HG02885 (cell line): ENCODE measurements at regions not wholly inside any gene's neighbourhood (a gene's known extent, or its start where the extent isn't known, plus 50 kb on each side); places are given as distances from the start of the nearest gene placed in this dataset.

ENCODE experiments used
- ATAC-seq: cut with Tn5 transposase; IDR thresholded peaks from one replicate; pipeline ENCODE4 v1.9.1; 2021; ENCODE audit warnings: mild to moderate bottlenecking; ENCODE audit not compliant: unreplicated experiment, poor library complexity

DNA sequence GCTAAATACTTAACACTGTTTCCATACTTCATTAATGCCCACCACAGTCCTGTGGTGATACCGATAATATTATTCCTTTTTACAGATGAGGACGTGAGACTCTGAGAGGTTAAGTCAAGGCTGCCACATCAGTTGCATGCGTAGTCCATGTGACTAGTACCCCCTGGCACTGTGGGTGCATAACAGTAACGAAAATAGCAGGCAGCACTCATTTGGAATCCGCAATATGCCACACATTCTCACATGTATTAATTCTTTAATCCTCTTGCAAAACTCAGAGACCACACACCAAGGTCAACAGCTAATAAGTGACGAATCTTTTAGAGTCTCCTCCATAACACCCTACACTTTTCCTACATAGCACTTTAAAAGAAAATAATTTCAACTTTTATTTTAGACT lies 99.5 kb upstream of the HABP2 start:
- ATAC-seq, result no peak

DNA sequence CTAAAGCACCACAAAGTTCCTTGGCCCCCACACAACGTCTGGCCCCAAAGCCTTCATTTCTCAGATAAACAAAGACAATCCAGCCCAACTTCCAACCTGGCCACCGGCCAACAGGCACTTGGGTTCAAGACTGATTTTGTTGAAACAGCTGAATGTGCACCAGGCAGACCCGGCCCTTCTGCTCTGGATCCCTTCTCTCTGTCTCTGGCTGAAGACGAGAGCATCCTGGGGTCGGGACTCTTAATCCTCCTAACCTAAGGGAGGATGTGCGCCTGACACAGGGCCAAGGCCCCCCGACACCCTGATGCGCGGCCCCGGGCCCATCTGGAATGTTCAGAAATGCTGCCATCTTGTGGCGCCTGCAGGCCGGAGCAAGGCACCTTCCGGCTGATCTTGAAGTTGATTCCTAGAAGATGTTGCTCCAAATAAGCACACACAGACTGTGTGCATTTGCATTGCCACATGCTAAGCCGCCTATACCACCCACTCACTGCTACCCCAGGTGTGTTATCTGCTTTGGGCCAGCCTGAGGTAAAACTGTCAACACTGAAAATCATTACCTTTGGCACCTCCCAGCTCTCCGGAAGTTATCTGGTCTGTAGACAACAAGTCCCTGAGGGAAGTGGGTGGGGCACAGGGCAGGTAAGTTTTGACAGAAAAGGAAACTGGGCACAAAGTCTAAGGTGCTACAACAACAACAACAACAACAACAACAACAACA lies 98.4 kb upstream of the HABP2 start:
- ATAC-seq, result no peak

DNA sequence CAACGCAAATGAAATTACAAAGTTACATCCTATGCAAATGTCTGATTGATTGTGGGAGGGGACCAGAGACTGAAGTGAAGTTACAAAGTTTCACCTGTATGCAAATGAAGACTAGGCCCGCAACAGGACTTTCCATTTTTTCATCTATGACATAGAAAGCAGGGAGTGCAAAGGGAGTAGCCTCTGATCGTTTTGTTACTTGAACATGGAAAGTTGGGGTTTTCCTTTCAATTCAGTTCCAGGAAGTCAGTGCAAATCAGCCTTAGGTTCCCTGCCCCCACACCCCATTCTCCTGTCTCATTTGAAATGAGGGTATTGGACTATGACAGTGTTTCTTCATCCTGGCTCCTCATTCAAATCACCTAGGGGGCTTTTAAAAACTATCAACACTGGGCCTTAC lies 96.9 kb upstream of the HABP2 start:
- no peak for ATAC-seq

DNA sequence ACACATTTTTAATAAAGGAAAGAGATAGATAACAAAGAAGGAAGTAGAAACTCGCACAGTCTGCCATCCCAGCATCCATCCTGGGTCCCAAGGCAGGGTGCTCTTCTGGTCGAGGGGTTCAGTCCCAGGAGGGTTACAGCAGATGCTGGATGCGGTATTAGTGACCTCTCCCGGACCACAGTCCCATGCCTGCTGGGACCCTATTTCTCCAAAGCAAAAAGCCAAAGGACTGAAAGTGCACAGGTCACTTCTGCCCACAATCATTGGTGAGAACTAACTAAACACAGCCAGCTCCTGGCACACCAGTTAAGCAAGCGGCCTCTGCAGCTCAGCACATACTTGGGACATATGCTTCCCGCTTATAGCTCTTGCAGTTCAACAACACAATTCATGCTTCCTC lies 96.1 kb upstream of the HABP2 start:
- no peak for ATAC-seq

DNA sequence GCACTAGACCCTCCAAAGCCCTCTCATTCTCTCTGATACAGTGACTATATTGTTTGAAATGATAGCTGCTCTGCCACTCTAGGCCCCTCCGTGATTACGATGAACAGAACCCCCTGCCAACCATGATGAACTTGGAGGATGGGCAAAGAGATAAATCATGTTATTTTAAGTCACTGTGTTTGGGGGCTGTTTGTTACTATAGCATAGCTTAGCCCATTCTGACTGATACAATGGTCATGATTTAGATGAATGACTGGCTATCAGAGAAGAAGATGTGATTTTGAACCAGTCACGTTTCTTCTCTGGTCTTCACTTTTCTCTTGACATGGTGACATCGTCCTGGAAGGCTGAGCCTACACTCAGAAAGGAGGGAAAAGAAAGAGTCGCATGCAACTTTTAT lies 95.4 kb upstream of the HABP2 start:
- ATAC-seq, result no peak

DNA sequence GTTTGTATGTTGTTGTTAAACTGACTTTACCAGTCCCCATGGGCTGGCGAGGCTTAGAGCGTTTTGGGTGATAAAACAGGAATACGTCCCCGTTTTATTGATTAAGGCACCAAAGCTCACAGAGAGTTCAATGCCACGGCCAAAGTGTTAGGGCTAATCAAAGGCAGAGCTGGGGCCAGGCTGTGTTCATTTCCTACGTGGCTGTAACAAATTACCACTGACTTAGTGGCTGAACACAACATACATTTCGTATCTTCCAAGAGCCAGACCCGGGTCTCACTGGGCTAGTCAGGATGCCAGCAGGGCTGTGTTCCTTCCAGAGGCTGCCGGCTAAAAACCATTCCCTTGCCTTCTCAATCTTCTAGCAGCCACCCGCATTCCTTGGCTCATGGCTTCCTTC lies 94.4 kb upstream of the HABP2 start:
- ATAC-seq, result no peak

DNA sequence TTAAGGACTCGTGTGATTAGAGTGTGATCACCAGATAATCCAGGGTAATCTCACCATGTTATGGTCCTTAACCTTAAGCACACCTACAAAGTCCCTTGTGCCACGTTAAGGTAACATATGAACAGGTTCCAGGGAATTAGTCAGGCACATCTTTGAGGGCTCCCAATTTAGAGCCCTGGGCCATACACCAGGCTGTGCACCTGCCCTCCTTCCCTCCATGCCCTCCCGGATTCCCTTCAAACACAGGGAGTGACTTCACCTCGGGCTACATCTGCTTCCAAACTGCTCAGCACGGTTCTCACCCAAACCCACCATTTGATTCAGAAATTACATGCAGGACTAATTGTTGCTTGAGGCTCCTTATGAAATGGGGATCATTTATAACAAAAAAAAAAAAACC lies 93.9 kb upstream of the HABP2 start:
- ATAC-seq, result no peak

DNA sequence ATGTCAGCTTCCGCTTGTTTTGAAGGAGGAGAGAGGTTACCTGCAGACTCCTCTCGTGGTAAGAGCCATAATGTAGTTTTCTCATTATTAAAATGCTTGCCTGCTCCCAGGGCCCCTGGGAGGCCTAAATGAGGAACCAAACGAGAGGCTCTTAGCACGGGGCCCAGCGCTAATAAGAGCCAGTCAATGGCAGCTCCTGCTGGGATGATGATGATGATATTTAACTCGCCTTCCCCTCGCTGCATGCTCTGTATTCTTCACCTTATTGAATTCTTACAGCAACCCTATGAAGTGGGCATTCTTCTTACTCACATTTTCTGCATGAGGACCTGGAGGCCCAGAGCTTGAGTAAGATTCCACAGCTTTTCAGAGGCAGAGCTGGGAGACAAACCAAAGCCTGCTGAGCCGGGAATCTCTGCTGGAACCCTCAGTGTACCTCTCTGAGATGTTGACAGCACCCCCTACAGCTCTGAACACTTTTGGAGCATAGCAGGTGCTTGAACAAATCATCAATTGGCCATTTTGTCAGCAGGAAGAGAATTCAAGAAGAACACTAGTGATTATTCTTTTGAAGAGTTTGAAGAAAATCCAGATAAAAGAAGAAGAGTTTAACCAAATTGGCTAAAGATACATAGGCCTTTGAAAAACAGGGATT lies 93.1 kb upstream of the HABP2 start:
- no peak for ATAC-seq

DNA sequence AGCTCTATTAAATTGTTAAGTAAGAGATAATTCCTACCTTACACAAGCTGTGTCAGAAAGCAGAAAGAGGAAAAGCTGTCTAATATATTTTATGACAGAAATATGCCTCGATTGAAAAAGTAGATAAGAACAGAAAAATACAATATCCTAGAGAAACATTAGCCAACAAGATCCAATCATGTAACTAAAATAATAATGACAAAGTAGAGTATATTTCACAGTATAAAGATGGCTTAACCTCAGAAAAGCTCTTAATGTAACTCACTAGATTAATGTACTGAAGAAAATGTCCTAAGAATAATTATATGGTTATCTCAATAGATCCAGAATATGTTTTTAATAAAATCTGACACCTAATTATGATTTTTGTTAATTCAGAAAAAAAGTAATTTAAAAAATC lies 89.8 kb upstream of the HABP2 start:
- no peak for ATAC-seq

DNA sequence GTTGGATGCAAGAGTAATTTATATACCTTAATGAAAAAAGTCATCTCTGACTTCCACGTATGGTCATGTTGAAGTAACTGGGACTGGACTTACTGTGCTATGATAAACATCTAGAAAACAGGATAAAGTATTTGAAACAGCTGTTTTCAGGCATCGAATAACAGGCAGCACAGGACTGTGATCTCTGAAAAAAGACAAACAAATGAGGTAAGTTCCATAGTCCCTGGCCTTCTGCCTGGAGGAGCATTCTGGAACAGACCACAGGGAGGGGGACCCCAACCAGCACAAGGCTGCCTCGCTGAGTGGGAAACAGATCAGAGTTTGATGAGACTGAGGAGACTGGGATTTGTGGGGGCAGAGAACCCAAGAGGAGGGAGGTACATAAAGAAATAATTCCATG lies 89.1 kb upstream of the HABP2 start:
- no peak for ATAC-seq

DNA sequence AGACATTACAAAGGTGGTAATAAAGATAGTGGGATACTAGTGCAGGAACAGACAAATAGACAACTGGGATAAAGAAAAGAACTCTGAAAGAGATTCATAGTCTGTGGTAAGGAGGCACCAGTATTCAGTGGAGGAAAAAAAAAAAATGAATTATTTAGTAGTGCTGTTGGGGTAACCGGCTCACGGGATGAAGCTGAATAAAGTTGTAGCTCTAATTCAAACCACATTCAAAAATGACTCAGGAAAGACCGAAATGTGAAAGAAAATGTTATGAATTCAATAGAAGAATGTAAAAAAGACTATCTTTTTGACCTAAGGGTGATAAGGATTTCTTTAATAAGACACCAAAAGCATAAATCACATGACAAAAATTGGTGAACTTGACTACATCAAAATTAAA lies 83.1 kb upstream of the HABP2 start:
- ATAC-seq, result no peak

DNA sequence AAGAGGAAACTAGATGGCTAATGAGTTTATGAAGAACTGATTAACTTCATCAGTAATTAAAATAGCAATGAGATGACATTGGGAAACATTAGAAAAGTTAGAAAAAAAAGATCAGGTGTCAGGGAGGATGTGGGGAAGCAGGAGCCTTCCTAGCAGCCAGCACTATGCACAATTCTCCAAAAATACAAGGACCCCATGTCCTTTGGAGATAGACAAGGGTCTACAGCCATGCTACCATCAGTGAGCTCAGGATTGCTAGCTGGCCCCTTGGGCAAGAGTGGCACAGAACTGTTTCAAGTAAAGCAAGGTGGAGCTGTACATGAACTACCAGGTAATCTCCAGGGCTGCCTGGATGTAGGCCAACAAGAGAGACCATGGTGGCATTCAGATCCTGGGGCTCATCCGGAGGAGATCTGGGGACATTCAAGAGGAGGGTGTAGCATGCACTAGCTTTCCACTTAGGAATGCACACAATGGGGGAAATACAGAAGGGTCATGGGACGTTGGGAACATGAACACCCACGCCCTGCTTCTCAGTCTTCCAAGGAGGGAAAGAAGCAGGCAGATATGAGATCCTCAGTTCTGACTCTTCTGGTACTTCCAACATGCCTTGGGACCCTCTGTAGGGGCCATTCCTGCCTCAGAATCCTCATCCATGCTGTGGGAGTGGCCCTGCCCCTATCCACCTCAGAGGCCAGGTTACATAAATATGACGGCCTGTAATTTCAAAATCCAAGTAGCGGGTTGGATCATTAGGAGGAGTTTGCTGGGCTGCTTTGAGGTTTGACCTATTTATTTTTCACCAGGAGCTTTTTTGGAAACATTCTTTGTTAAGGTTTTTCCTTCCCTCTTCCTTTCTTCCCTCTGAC lies 82.2 kb upstream of the HABP2 start:
- ATAC-seq, result no peak

DNA sequence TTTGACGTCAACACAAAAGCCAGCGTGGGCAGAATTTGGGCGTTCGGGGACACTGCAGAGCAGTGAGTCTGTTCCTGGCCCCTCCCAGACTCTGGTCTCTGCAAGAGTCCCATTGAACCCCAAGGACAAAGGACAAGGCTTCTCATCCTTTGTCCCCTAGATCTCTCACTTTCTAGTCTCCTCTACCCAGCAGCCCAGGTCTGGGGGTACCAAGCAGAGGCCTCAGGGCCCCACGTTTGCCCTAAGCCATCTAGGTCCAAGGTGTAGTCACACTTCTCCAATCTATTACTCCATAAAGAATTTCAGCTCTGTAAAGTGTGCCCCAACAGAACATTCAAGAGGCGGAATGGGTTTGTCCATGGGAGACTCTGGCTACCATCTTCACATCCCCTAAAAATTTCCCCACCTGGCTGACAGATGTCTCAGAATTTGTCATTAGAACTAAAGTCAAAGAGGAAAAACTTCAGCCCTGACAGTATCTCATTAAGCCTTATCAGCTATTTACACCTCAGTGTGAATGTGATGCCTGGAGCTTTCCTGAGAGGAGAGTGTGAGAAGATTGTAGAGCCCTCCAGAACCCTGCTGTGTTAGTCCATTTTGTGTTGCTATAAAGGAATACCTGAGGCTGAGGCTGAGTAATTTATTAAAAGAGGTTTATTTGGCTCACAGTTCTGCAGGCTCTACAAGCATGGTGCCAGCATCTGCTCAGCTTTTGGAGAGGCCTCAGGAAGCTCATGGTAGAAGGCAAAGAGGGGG lies 81.4 kb upstream of the HABP2 start:
- no peak for ATAC-seq

DNA sequence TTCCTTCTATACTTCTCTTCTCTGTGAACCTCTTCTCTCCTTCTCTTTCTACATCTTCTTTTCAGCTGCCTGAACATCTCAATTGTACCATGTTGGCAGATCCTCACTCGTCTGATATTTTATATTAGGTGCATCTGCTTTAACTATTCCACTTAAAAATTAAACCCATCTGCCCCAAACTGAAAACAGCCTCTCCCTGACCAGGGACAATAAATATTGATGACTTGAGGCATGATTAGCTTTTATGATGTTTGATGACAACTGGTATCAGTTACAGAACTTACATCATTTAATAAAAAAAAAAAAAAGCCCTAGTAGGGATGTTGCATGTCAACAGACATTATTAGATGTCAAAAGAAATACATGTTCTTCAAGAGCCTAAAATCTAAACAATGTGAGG lies 79.8 kb upstream of the HABP2 start:
- ATAC-seq, result no peak

DNA sequence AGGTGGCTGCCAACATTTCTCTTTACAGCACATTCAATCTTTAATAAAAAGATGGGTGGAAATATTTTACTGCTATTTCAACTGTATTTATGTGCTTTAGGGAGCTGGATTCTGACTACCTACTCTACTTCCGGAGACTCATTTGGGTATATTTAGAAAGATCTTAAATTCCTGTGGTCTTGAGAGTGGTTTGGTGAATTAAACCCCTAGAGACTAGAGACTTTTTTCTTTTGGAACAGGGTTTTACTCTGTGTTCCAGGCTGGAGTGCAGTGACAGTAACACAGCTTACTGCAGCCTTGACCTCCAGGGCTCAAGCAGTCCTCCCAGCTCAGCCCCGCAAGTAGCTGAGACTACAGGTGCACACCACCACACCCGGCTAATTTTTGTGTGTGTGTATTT lies 79.0 kb upstream of the HABP2 start:
- no peak for ATAC-seq

DNA sequence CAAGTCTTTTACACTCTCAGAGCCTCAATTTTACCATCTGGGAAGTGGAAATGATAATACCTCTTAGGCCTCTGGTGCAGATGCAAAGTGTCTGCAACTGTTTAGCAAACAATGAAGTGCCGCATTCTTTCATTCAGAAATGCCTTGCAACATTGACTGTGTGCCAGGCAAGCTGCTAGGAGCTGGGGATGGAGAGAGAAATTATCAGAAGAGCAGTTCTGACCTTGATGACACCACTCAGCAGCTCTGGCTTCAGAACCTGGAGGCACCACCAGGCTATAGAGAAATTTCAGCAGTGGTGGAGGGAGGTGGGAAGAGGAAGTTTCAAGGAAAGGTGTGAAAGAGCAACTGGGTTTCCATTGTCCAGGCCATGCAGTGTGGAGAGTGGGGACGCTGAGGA lies 78.1 kb upstream of the HABP2 start:
- ATAC-seq, result no peak

DNA sequence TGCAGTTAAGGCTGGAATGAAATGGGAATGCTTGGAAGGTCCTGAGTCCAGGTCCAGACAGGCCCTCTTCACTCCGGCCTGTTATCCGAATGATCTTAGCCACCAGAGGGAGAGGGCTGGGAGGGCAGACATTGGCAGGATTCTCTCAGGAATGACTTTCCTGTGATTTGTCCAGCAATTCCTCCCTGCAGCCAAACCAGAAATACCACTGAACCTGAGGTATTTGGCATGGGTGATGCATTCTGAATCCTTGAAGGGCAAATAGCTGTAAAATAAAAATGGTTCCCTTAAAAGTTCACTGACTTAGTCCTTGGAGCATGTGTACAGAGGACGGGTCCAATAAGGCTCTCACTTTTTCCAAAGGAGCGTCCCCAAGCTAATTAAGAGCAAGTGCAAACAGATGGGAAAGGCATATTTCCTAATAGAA lies 77.5 kb upstream of the HABP2 start:
- ATAC-seq, result no peak

DNA sequence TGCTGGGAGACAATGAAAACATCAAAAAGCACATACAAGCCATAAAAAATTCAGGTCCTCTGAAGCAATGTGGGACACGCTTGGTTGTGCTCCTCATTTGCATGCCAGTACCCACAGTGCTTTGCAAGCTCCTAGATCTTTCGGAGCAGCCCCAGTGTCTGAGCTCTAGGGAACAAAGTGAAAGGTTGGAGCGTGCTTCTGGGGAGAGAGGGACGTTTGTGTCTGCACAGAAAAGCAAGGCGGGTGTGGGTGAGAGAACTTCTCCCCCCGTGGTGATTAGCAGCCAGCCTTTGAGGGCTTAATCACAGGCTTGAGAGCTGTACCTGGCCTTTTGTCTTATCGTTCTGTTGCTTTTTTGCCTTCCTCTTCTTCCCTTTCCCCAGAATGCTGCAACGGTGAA lies 76.7 kb upstream of the HABP2 start:
- no peak for ATAC-seq

DNA sequence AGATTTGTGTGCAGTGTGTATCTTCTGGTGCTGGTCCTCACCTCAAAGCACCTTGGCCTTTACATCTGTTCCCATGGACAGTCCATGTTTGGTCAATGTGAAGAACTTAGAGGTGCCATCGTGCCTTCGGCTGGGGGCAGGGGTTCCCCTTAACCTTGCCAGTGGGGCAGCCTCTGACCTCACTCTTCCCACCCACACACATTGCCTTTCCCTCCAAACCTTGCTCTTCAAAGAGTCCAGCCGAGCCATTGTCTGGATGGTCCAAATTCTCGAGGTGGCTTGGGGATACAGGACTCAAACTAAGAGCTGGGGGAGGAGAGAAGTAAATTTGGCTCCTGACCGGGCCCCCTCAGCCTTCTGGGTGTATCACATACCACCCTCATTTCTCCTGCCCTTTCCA lies 76.2 kb upstream of the HABP2 start:
- no peak for ATAC-seq

DNA sequence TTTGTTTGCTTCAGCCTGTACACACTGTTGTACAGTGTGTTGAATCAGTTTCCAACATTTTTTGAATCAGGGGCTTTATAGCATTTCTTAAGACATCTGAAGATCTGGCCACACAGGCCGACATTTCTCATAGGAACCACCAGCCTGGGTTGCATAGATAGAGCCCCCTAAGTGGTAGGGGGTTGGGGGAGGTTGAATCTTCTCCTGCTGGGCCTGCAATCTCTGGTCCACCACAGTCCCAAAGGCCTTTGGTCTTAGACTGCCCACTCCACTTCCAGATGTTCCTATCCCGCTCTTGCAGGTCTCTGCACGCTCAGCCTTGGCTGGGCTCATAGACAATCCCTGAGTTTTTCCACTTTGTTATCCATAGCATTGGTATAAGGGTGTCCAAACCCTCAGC lies 75.4 kb upstream of the HABP2 start:
- ATAC-seq, result no peak
